ENCODE measurements at regions not wholly inside any gene's neighbourhood (a gene's known extent, or its start where the extent isn't known, plus 50 kb on each side); places are given as distances from the start of the nearest gene placed in this dataset.
A peak's percentile ranks its signal among the peaks of the same experiment; 100 is the strongest.

DNA sequence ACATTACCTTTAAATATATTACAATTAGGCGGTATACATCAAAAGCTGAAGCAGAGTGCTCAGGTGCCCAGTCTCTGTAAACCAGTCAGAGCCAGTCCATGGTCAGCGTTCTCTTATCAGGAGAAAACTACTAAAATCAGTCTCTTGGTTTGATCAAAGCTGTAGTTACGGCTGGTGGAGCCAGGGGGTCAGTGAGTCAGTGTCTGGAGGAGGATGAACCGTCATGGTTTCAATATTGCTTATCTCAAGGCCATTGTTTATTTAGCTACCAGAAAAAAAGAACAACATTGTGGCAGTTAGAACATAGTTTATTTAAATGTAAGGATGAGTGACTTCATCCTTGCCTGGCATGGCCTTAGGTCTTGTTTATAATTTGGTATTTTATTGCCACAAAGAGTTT lies 71.3 kb upstream of the NYAP2 start:
- Mint-ChIP-seq H3K27ac (ENCODE audit: unreplicated experiment) (no peak overlapping the region), H3K9me3 (ENCODE audit: unreplicated experiment) (no peaks in the 10 kb centered on the region), H3K4me1 (ENCODE audit: low read depth, unreplicated experiment) (no peaks in the 10 kb centered on the region), H3K4me3 (ENCODE audit: unreplicated experiment) (no peak overlapping the region), H3K36me3 (ENCODE audit: insufficient read depth, unreplicated experiment) (no peaks in the 10 kb centered on the region), H3K27me3 (ENCODE audit: insufficient read depth, unreplicated experiment) (peaks cover 3% of the 10 kb centered on the region)
- ChIA-PET CTCF (no interaction called here), POLR2A (no interaction called here)
- Histone ChIP-seq H3K9me3 (no peaks in the 10 kb centered on the region), H3K4me3 (ENCODE audit: low read depth, low read length) (no peak overlapping the region), H3K27me3 (replicated peaks; ENCODE audit: control insufficient read depth, insufficient read depth, low read length) (no peaks in the 10 kb centered on the region), H3K4me1 (no peaks in the 10 kb centered on the region), H3K36me3 (ENCODE audit: control insufficient read depth, insufficient read depth, low read length) (no peaks in the 10 kb centered on the region)
- intact Hi-C loops (cut with micrococcal nuclease; ENCODE audit: unreplicated experiment): no loop called here
- BruUV-seq (replicated peaks): no TSS peak
- TF ChIP-seq, protein P1, sequence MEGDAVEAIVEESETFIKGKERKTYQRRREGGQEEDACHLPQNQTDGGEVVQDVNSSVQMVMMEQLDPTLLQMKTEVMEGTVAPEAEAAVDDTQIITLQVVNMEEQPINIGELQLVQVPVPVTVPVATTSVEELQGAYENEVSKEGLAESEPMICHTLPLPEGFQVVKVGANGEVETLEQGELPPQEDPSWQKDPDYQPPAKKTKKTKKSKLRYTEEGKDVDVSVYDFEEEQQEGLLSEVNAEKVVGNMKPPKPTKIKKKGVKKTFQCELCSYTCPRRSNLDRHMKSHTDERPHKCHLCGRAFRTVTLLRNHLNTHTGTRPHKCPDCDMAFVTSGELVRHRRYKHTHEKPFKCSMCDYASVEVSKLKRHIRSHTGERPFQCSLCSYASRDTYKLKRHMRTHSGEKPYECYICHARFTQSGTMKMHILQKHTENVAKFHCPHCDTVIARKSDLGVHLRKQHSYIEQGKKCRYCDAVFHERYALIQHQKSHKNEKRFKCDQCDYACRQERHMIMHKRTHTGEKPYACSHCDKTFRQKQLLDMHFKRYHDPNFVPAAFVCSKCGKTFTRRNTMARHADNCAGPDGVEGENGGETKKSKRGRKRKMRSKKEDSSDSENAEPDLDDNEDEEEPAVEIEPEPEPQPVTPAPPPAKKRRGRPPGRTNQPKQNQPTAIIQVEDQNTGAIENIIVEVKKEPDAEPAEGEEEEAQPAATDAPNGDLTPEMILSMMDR (IDR thresholded peaks at IDR 0.05; ENCODE audit: insufficient read depth in 1 of 2, low read depth in 1 of 2, low read length in 1 of 2, severe bottlenecking in 1 of 2, unreplicated experiment in 1 of 2): no peak
- DNase-seq: peak in 1 of 2 experiments; percentile 25

DNA sequence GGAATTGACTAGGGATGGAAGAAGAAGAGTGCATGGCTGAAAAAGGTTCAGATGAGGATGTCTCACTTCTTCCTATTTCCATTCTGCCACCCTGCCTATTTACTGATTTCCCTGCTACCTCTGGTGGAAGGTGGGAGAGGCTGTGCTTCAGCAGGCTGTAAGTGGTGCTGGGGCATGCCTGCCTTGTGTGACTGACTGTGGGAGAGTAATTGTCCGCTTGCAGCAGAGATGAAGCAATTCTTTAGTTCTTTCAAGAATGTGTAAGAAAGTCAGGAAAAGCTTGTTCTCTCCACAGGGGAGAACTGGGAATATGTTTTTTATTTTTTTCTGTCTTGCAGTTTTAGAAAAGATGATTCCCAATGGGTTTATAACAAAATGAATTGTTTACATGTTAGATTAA lies 72.5 kb upstream of the NYAP2 start:
- no peaks in the 10 kb centered on the region for H3K9me3 Mint-ChIP-seq (ENCODE audit: unreplicated experiment)
- no TSS peak for BruUV-seq (replicated peaks)
- ChIA-PET POLR2A (no interaction called here), CTCF (no interaction called here)
- intact Hi-C loops (cut with micrococcal nuclease; ENCODE audit: unreplicated experiment): no loop called here
- H3K36me3 Mint-ChIP-seq (ENCODE audit: insufficient read depth, unreplicated experiment): no peaks in the 10 kb centered on the region
- H3K36me3 ChIP-seq (ENCODE audit: control insufficient read depth, insufficient read depth, low read length): no peaks in the 10 kb centered on the region
- H3K4me1 ChIP-seq: no peaks in the 10 kb centered on the region
- no peak overlapping the region for H3K4me3 ChIP-seq (ENCODE audit: low read depth, low read length)
- peaks cover 3% of the 10 kb centered on the region for H3K27me3 Mint-ChIP-seq (ENCODE audit: insufficient read depth, unreplicated experiment)
- DNase-seq: no peak
- no peaks in the 10 kb centered on the region for H3K4me1 Mint-ChIP-seq (ENCODE audit: low read depth, unreplicated experiment)
- H3K4me3 Mint-ChIP-seq (ENCODE audit: unreplicated experiment): no peak overlapping the region
- TF ChIP-seq, protein P1 (IDR thresholded peaks at IDR 0.05; ENCODE audit: insufficient read depth in 1 of 2, low read depth in 1 of 2, low read length in 1 of 2, severe bottlenecking in 1 of 2, unreplicated experiment in 1 of 2): no peak
- H3K9me3 ChIP-seq: no peaks in the 10 kb centered on the region
- no peaks in the 10 kb centered on the region for H3K27me3 ChIP-seq (replicated peaks; ENCODE audit: control insufficient read depth, insufficient read depth, low read length)
- H3K27ac Mint-ChIP-seq (ENCODE audit: unreplicated experiment): no peak overlapping the region

DNA sequence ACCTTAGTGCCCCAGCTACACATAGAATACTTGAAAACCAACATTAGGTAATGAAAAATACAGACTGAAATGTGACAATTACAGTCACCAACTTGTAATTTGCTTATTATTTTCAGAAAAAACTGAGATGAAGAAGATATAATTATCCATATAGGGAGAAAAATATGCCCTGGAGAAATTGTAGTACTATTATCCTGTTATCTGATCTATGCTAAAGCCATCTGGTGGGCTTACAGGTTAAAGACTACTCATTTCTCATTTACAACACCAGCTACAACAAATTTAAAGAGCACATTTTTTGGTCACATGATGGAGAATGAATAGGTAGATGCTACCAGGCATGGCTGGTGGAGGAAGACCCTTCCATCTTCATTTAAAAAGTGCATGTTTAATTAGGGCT lies 79.6 kb upstream of the NYAP2 start:
- H3K27ac Mint-ChIP-seq (ENCODE audit: unreplicated experiment): no peak overlapping the region
- DNase-seq: no peak
- Histone ChIP-seq H3K9me3 (no peaks in the 10 kb centered on the region), H3K4me1 (no peaks in the 10 kb centered on the region), H3K27me3 (replicated peaks; ENCODE audit: control insufficient read depth, insufficient read depth, low read length) (no peaks in the 10 kb centered on the region), H3K4me3 (ENCODE audit: low read depth, low read length) (no peak overlapping the region), H3K36me3 (ENCODE audit: control insufficient read depth, insufficient read depth, low read length) (no peaks in the 10 kb centered on the region)
- no peaks in the 10 kb centered on the region for H3K4me1 Mint-ChIP-seq (ENCODE audit: low read depth, unreplicated experiment)
- H3K4me3 Mint-ChIP-seq (ENCODE audit: unreplicated experiment): no peak overlapping the region
- intact Hi-C loops (cut with micrococcal nuclease; ENCODE audit: unreplicated experiment): no loop called here
- H3K36me3 Mint-ChIP-seq (ENCODE audit: insufficient read depth, unreplicated experiment): no peaks in the 10 kb centered on the region
- no TSS peak for BruUV-seq (replicated peaks)
- TF ChIP-seq, protein P1 (IDR thresholded peaks at IDR 0.05; ENCODE audit: insufficient read depth in 1 of 2, low read depth in 1 of 2, low read length in 1 of 2, severe bottlenecking in 1 of 2, unreplicated experiment in 1 of 2): no peak
- H3K27me3 Mint-ChIP-seq (ENCODE audit: insufficient read depth, unreplicated experiment): no peaks in the 10 kb centered on the region
- H3K9me3 Mint-ChIP-seq (ENCODE audit: unreplicated experiment): no peaks in the 10 kb centered on the region
- ChIA-PET CTCF (no interaction called here), POLR2A (no interaction called here)
